ENCODE measurements at regions not wholly inside any gene's neighbourhood (a gene's known extent, or its start where the extent isn't known, plus 50 kb on each side); places are given as distances from the start of the nearest gene placed in this dataset.

- TF ChIP-seq CTCF (IDR thresholded peaks at IDR 0.05), result no peak
- TF ChIP-seq ZFX (IDR thresholded peaks at IDR 0.05; ENCODE audit: borderline replicate concordance), result no peak
Observed at GRCh38 chr9:102941868-102942267, 53.3 kb upstream of the CYLC2 start.
